T-helper 22 cell (primary cell): ENCODE measurements at regions not wholly inside any gene's neighbourhood (a gene's known extent, or its start where the extent isn't known, plus 50 kb on each side); places are given as distances from the start of the nearest gene placed in this dataset.
"Not testable (repeated sequence)": the region's sequence is repeated elsewhere in the genome, so short reads cannot be mapped to it uniquely, and the experiment has no call there.

Experiments
- DNase-seq: peaks from one replicate; pipeline ENCODE4 v3.0.0-alpha.2; 2020; ENCODE audit warnings: low read depth

DNA sequence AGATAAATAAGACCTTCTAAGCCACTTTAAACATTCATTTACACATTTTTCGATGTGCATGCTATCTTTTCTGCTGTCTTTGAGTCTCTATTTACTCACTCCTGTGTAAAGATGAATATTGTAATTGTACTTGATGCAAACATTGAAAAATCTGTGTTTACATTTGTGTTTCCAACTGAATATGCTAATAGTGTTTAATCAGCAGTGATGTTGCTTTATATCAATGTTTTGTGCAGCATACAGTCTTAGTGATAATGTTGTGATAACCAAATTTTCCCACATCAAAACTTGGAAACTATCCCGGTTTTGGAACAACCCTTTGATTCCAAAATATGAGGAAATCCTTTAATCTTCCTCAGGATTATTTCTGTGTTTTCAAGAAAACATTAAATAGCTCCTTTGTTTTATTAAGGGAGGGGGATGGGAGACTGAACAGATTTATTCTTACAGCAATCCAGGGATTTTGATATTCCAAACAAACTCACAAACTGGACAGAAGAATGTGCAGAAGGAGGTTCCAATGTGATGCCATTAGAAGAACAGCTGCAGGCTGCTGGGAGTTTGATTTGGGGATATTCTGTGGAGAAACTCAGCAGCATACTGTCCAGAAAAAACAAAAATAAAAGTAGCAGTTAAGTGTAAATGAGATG is 248.0 kb downstream of the S1PR1 start:
- DNase-seq, result no peak

DNA sequence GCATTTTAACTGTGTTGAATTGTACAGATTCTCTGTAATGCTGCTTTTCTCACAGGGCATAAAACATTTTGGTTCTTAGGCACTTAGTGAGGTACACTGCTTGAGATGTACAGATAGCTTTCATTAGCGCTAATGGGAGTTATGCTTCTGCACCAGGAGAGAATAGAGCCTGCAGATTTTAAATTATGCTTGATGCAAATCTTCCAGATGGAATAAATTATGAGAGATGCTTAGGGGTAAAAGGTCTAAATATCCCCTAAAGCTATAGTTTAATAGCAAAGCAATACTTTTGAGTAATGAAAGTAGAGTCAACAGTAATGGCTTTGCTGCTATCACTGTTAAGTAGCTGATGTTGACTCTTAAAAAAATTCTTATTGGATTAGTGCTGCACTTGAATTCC is 248.9 kb downstream of the S1PR1 start:
- DNase-seq, result no peak

DNA sequence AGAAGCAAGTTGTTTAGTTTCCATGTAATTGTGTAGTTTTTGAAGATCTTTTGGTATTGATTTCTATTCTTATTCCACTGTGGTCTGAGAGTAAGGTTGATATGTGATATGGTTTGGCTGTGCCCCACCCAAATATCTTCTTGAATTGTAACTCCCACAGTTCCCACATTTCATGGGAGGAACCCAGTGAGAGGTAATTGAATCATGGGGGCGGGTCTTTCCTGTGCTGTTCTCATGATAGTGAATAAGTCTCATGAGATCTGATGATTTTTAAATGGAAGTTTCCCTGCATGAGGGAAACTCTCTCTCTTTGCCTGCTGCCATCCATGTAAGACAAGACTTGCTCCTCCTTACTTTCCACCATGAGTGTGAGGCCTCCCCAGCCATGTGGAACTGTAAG is 255.3 kb downstream of the S1PR1 start:
- not testable (repeated sequence) for DNase-seq

DNA sequence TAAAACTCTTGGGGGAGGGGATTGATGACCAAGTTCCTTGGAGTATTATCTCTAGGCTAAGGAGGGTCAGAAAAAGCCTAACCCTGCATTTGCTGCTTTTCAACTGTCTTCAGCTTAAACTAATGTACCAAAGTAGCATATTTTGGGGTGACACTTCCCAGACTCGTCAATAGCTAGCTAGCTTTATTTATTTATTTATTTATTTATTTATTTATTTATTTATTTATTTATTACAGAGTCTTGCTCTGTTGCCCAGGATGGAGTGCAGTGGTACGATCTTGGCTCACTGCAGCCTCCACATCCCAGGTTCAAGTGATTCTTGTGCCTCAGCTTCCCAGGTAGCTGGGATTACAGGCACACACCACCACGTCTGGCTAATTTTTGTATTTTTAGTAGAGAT is 257.1 kb downstream of the S1PR1 start:
- DNase-seq, result not testable (repeated sequence)

DNA sequence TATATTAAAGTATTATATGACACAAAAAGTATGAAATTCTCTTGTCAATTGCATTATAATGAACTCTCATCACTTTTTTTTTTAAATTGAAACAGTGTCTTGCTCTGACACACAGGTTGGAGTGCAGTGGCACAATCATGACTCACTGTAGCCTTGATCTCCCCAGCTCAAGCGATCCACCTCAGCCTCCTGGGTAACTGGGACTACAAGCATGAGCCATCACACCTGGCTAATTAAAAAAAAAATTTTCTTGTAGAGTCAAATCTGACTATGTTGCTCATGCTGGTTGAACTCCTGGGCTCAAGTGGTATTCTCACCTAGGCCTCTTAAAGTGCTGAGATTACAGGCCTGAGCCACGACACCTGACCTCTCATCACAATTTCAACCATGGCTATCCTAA is 259.3 kb downstream of the S1PR1 start:
- DNase-seq, result no peak

DNA sequence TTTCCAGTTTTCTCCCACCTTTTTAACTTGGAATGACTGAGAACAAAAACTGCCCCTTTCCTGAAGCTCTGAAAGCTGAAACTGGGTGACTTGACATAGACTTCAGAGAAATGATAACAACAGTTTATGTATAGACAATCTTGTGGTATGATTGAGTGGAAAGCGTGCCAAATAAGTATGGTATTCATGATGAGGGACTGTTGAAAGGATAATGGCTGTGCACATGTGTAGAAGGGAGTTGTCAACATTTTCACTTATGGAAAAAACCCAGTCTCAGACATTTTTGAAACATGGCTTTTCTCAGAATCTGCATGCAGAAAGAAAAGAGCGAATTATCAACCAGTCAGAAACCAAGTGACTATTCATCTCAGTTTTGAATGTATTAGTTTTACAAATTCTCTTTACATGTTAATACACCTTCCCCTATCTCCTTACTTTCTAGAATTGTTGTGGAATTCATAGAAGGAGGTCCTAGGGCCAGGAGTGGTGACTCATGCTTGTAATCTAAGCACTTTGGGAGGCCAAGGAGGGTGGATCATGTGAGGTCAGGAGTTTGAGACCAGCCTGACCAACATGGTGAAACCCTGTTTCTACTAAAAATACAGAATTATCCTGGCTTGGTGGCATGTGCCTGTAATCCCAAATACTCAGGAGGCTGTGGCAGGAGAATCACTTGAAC is 261.2 kb downstream of the S1PR1 start:
- DNase-seq, result no peak

DNA sequence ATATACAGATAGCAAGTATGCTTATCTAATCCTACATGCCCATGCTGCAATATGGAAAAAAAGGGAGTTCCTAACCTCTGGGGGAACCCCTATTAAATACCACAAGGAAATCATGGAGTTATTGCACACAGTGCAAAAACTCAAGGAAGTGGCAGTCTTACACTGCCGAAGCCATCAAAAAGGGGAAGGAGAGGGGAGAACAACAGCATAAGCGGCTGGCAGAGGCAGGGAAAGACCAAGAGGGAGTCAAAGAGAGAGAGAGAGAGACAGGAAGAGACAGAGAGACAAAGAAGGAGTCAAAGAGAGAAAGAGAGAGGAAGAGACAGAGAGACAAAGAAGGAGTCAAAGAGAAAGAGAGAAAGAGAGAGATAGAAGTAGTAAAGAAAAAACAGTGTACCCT is 267.3 kb downstream of the S1PR1 start:
- not testable (repeated sequence) for DNase-seq

DNA sequence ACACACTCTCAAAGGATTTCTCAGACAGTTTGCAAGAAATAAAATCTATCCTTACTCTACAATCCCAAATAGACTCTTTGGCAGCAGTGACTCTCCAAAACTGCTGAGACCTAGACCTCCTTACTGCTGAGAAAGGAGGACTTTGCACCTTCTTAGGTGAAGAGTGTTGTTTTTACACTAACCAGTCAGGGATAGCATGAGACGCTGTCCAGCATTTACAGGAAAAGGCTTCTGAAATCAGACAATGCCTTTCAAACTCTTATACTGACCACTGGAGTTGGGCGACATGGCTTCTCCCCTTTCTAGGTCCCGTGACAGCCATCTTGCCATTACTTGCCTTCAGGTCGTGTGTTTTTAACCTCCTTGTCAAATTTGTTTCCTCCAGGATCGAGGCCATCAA is 268.4 kb downstream of the S1PR1 start:
- not testable (repeated sequence) for DNase-seq

DNA sequence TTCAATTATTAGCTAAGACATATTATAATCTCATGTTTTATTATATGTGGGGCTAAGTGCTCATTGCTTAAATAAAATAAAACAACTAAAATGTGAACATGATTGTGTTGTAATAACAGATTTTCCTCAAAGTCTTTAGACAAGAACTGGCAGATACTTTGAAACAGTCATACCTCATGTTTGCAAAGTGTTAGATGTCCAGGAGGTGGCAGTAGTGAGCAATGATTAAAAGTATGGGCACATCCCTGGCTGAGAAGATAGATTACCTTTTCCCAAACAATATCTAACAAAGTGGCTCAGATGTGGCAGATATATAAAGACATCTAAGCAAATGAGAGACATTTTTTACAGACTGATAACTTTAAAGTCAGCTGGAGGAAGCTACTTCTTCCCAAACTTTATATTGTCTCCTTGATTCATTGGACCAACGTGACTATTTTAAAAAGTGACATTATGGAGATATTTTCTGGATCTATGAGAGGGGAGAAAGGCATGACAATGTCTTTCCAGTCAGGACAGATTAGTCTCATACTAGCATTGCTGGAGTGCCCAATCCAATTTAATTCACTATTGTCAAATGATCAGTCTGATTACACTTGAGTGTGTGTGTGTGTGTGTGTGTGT is 269.8 kb downstream of the S1PR1 start:
- DNase-seq, result no peak

DNA sequence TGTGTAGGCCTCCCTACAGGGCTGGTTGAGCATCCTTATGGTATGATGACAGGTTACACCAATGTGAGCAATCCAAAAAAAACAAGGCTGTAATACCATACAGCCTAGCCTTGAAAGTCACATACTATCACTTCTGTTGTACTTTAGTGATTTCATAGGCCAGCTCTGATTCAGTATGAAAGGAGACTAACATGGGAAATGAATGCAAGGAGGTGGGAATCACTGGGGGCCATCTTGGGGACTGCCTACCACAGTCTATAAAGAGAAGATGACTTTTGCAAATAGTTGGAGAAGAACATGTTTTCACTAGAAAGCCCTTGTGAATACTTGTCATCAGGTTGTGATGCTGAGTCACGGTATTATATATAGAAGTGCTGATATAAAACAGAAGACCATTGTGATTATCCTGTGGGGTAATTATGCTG is 270.7 kb downstream of the S1PR1 start:
- no peak for DNase-seq

DNA sequence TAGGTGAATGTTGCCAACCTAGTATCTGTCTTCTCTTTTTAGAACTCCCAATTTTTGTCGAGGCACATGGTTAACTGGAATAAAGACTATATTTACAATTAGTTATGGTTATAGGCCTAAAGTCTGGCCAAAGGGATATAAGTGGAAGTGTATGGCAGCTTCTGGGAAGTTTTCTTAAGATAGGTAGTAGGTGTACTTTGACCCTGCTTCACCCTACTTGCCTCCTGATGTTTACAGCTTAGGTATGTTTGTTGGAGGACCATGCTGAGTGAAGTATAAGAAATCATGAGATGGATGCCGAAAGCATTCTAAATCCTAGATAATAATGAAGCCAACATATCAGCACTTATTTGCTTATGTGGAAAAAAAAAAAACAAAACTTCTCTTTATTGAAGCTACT is 272.1 kb downstream of the S1PR1 start:
- DNase-seq, result no peak

DNA sequence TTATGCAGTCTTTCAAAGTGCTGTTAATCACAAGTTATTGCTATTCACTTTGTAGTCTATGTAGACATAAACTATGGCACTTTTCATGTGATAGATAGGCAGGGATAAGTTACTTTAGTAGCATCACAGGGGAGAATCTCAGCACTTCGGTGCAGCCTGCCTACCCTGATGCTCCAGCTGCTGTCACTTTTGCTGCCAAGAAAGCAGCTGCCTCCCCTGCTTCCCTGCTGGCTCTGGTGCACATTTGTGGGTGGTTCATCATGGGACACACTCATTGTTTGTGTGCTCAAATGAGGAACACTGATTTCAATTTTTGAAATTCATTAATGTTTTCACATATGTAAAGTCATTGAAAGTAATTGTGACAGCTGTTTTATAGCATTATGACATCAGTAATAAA is 272.6 kb downstream of the S1PR1 start:
- no peak for DNase-seq

DNA sequence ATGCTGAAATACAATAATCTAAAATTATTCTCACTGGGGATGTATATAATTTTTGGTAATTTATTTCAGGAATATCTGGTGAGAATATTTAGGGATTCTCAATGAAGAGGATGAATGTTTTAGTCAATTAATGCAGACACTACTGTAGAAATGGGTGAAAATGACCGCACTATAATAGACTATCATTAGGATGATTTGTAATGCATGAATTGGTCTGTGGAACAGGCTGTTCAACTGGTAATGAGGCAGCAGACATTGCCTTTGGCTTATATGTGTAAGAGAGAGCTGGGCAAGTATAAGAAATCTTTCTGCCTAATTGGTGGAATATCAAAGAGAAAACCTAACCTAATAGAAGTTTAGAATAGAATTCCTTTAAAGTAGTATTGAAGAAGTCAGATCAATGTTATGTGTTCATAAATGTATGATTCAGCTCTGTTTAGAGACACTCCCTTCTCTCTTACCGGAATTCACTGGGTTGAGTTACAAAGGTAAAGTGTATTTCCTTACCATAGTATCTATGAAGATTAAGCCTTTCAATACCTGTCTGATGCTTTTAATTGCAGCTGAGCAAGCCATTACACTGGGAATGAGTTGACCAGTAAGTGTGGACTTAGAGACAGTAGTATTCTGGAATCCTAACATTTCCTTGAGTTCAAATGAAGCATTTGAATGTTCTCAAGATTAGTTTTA is 274.5 kb downstream of the S1PR1 start:
- no peak for DNase-seq

DNA sequence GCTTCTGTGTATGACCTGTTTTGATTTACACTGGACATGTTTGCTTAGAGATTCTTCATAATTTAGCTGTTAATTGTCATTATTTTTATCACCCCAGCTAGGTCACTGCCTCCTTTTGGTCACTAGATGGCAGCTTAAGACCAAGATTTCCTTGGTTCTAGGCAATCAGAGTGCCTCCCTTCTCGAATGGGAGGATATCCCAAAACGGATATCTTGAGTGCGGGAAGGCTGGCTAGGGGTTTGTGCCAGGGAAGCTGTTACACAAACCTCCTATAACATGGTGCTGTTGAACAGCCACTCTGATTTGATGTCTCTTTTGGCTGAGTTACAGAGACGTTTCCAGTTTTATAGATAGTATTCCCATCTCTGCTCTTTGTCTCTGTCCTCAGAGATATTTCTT is 283.5 kb downstream of the S1PR1 start:
- no peak for DNase-seq

DNA sequence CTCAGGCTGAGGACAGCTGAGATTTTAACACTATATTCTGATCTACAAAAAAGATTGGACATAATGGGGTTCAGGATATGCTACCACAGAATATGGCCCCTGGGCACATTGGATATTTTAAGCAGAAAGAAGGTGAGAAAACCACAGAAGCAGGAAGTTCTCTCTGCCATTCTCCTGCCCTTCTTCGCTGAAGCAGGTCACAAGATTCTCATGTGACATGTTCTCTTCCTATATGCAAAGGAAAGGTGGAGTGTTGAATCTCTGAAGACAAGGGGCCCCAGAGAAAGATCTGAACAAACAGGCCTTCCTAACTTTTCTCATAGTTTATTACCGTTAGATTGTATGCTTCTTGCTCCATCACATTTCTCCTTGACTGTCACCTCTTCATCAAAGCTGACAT is 285.7 kb downstream of the S1PR1 start:
- no peak for DNase-seq

DNA sequence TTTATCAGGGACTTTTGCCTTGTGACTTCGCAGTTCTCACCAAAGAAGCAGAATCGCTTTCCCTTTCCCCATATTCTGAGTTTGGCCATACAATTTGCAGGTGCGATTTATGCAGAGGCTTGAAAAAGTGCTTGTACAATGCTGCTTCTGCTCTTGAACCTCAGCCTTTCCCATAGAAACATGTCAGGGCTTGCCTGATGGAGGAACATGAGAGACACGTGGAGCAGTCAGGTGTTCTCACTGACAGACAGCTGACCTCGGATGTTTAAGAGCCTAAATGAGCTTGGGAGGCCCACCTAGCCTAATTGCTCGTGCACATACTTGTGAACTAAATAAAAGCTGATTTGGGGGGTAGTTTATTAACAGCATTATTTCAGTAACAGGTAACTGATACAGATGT is 290.0 kb downstream of the S1PR1 start:
- DNase-seq, result no peak

DNA sequence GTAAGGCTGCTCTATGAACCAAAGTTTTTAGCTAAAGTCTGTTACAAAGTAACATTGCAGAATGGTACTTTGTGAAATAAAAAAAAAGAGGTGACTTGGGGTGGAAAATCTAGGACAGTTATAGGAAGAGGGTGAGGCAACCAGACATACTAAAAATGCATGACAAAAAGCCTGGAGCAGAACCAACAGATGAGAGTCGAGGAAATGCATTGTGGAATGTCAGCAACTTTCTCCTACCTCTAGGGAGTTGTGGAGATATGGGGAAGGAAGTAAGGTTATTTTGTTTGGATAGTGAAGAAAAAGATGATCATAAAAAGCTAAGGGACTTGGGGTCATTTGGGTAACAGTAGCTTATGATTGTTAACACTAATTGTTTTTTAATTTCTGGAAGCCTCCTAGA is 295.6 kb downstream of the S1PR1 start:
- DNase-seq, result no peak

DNA sequence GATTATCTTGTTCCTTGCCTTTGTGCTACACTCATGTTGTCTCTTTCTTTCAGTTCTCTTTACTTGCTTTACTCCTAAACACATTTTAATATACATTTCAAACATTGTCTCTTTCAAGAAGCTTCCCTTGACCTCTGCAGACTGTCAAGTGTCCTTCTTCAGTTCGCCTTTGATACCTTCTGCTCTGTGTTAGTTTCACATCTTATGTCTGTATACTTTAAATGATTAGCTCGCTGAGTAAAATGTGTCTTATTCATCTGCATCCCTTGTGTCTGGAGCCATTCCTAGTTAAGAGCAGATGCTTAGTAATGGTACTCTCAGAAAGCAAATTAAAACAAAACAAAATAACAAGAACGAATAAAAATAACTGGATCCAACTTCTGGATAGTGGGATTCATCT is 303.3 kb downstream of the S1PR1 start:
- DNase-seq, result no peak

DNA sequence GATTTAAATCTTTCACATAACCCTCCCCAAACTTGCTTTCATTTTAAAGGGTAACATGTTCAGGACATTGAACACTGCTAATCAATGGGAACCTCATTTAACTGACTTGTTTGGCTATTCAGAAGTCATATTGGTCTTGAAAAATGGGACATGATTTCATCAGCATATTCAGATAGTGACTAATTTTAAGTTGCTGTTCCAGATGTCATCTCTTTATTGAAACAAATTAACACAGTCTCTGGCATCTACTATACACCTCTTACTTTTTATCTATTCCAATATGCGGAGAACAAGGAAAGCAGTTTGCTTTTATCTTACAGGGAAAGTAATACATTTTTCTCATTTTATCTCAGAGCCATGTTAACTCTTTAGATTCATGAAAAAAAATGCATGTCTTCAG is 310.1 kb downstream of the S1PR1 start:
- DNase-seq, result no peak

DNA sequence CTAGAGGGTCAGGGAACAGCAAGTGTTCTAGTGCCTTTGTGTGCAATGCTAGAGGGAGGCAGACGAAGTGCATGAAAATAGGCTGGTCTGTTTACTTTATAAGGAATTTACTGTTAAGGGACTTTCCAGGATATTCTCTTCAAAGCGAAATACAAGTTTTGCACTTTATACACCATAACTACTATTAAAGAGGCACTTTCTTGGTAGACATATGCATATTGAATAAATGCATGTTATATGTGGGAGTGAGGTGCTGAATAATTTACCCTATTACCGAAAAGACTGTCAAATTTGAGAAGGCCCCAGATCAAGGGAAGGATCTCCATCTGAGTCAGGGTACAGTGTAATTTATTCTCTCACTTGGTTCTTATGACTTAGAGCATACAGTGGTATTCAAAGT is 310.5 kb downstream of the S1PR1 start:
- no peak for DNase-seq

DNA sequence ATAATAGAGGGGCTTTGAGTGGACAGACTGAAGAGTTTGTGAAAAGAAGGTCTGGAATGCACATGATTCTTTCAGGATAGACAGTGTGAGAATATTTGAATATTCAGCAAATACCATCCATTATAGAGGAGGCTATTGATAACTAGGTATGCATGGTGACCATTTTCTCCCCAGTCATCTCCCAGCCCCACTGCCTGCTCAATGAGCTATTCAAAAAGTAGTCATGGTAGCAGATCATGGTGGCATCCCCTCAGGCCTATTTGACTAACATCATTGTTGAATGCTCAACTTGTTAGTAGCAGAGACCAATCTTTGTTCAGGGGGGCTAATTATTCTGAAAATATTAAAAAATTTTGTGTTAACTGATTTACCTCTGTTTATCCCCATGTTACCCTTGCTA is 311.6 kb downstream of the S1PR1 start:
- DNase-seq, result no peak

DNA sequence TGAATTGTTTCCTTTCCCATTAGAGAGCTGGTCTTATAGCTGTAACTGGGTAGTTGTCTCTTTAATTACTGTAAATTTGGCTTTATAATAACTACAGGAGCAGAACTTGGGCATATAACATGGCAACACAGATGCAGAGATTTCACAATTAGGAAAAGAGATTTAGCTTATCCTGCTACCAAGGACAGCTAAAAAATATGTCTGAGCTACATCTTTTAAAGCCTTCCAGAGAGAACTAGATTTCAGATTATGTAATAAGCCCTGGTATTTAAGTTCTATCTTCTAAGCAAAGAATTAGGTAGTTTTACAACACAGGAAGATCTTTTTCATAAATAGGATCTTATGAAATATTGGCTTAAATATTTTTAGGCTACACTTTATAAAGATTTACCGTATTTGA is 313.8 kb downstream of the S1PR1 start:
- DNase-seq, result no peak

DNA sequence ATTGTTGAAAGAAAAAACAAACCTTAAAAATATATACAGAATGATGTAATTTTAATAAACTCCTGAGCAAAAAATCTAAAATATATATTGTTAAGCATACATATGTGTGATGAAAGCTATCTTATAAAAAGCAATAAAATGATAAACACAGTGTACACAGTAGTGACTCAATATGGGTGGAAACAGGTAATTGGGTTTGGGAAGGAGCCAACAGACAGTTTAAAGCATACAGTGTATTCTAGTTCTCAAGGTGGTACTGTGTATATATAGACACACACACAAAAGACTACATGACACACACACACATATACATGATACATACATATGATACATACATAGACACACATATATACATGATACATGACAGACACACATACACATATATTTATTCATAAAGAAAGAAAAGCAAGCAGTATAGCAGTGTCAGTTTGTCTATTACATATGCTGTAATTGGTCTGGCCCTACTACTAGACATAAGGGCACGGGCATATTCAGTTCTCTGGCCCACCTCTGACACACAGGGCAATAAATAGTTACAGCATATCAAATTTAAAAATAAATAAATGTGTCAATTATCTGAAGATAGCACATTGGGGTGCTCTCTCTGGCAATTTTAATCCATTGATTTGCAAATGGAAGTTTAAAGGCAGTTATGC is 330.2 kb downstream of the S1PR1 start:
- no peak for DNase-seq
